Transverse colon (tissue), 4 donors: ENCODE measurements at regions not wholly inside any gene's neighbourhood (a gene's known extent, or its start where the extent isn't known, plus 50 kb on each side); places are given as distances from the start of the nearest gene placed in this dataset.

ENCODE experiments used
- DNase-seq: peaks from one replicate; pipeline ENCODE4 v3.0.0-alpha.2; 2019
- H3K27ac ChIP-seq, 4 donors: fragments of 200-600 bp; sonication (generic); 2 replicates each; pipeline ENCODE4 v1.5.1; 2016 to 2018; ENCODE audit warnings: inconsistent platforms in 4 of 4
- H3K27me3 ChIP-seq: fragments of 200-600 bp; sonication (generic); 2 replicates; pipeline ENCODE4 v1.5.1; 2017; ENCODE audit warnings: inconsistent platforms
- H3K36me3 ChIP-seq, 4 donors: fragments of 200-600 bp; sonication (generic); 2 replicates each; pipeline ENCODE4 v1.5.1; 2017 to 2019; ENCODE audit warnings: inconsistent platforms in 4 of 4
- H3K4me1 ChIP-seq, 4 donors: fragments of 200-600 bp; sonication (generic); 2 replicates each; pipeline ENCODE4 v1.5.1; 2017 to 2020; ENCODE audit warnings: inconsistent platforms in 4 of 4
- H3K4me3 ChIP-seq, 4 donors: fragments of 200-600 bp; sonication (generic); 1 replicate in 1 of 4; 2 replicates in 3 of 4; pipeline versions ENCODE4 v1.5.1 to v1.6.1; 2017 to 2019; ENCODE audit warnings: inconsistent platforms in 4 of 4
- H3K9me3 ChIP-seq, 2 donors: fragments of 200-600 bp; sonication (generic); 2 replicates each; pipeline ENCODE4 v1.5.1; 2017 to 2019; ENCODE audit warnings: inconsistent platforms in 2 of 2
- CTCF ChIP-seq, 5 experiments: fragments of 200-600 bp in 3 of 5; fragments of 450-650 bp in 2 of 5; sonication (generic) in 3 of 5; IDR thresholded peaks; 1 replicate in 2 of 5; 2 replicates in 3 of 5; pipeline ENCODE4 v1.5.1; 2016 to 2017; ENCODE audit warnings: antibody characterized with exemption in 5 of 5, inconsistent platforms in 3 of 5, mild to moderate bottlenecking in 2 of 5, moderate library complexity in 1 of 5
- EP300 ChIP-seq: sonication (generic); formaldehyde crosslinking; IDR thresholded peaks from one replicate; pipeline ENCODE4 v1.6.1; 2017; ENCODE audit warnings: antibody characterized with exemption, low read depth
- POLR2A ChIP-seq: fragments of 450-650 bp; IDR thresholded peaks from one replicate; pipeline ENCODE4 v1.6.1; 2016; ENCODE audit warnings: antibody characterized with exemption, mild to moderate bottlenecking, moderate library complexity
- POLR2AphosphoS5 ChIP-seq, 3 donors: sonication (generic); formaldehyde crosslinking; IDR thresholded peaks; one replicate each; pipeline ENCODE4 v1.6.1; 2016; ENCODE audit warnings: antibody characterized with exemption in 3 of 3
- WGBS, 2 donors: methylation state at CpG; one replicate each; pipeline ENCODE4 v1.1.5; 2018; ENCODE audit warnings: low coverage in 1 of 2; 5-methylcytosine and 5-hydroxymethylcytosine counted together
- in situ Hi-C, 4 donors: fragments of 200-750 bp; cut with MboI; loops; one replicate each; pipeline versions ENCODE4 v1.15.0 to v1.15.1; 2017; ENCODE audit warnings: low sequenced_read_pairs in 3 of 4, low pct_ligation_motif_present in 1 of 4, low pct_unique_long_range_greater_than_20kb in 1 of 4
- intact Hi-C: fragments of 100-400 bp; cut with DNase I; formaldehyde crosslinking; loops from one replicate; pipeline ENCODE4 v1.15.1; 2023; ENCODE audit warnings: low total_unique reads

- no peaks in the 10 kb centered on the region for H3K27me3 ChIP-seq
- H3K9me3 ChIP-seq = no peaks in the 10 kb centered on the region
- H3K4me1 ChIP-seq = no peaks in the 10 kb centered on the region
- no peak overlapping the region for H3K4me3 ChIP-seq
- in situ Hi-C loops (no loop called here), intact Hi-C loops (no loop called here)
- TF ChIP-seq CTCF (IDR thresholded peaks at IDR 0.05) (no peak), POLR2AphosphoS5 (IDR thresholded peaks at IDR 0.05) (no peak), POLR2A (no peak), EP300 (no peak)
- H3K27ac ChIP-seq = no peak overlapping the region
- 58 to 59% methylated on average over 4 of the region's 4 CpGs for WGBS, 2 donors
- no peak for DNase-seq
- H3K36me3 ChIP-seq = no peaks in the 10 kb centered on the region
Observed at GRCh38 chr2:21418456-21418855, 294.7 kb downstream of the TDRD15 start.

GRCh38 chr2:21420553-21421335, 297.0 kb downstream of the TDRD15 start:
- DNase-seq = no peak
- H3K27ac ChIP-seq = no peak overlapping the region
- no peaks in the 10 kb centered on the region for H3K9me3 ChIP-seq
- TF ChIP-seq POLR2A = no peak
- no peak for TF ChIP-seq POLR2AphosphoS5 (IDR thresholded peaks at IDR 0.05)
- TF ChIP-seq EP300 = no peak
- TF ChIP-seq CTCF (IDR thresholded peaks at IDR 0.05) = no peak
- H3K4me3 ChIP-seq = no peak overlapping the region
- H3K27me3 ChIP-seq = no peaks in the 10 kb centered on the region
- H3K36me3 ChIP-seq = no peaks in the 10 kb centered on the region
- intact Hi-C loops = no loop called here
- in situ Hi-C loops = no loop called here
- no peaks in the 10 kb centered on the region for H3K4me1 ChIP-seq
- WGBS, 2 donors = 79 to 92% methylated on average over 9 to 10 of the region's 10 CpGs

GRCh38 chr2:21422050-21422449, 298.3 kb downstream of the TDRD15 start:
- Histone ChIP-seq H3K36me3 (no peaks in the 10 kb centered on the region), H3K4me1 (no peaks in the 10 kb centered on the region), H3K4me3 (no peak overlapping the region), H3K27me3 (no peaks in the 10 kb centered on the region), H3K27ac (no peak overlapping the region), H3K9me3 (no peaks in the 10 kb centered on the region)
- TF ChIP-seq POLR2AphosphoS5 (IDR thresholded peaks at IDR 0.05) = no peak
- TF ChIP-seq EP300 = no peak
- no peak for TF ChIP-seq POLR2A
- peak in 1 of 5 experiments; percentile 26 for TF ChIP-seq CTCF (IDR thresholded peaks at IDR 0.05)
- in situ Hi-C loops = no loop called here
- 0 to 46% methylated on average over 1 to 2 of the region's 2 CpGs for WGBS, 2 donors
- DNase-seq = peak; percentile 16
- intact Hi-C loops = no loop called here

- intact Hi-C loops = no loop called here
- WGBS, 2 donors = 51 to 64% methylated on average over 2 to 7 of the region's 7 CpGs
Observed at GRCh38 chr2:21422724-21423522, 299.2 kb downstream of the TDRD15 start.

More at GRCh38 chr2:21422724-21423522, 299.2 kb downstream of the TDRD15 start:
- H3K36me3 ChIP-seq = no peaks in the 10 kb centered on the region
- peak overlapping the region in 2 of 4 donors; percentile 9 to 30 for H3K27ac ChIP-seq
- in situ Hi-C loops = no loop called here
- no peaks in the 10 kb centered on the region for H3K27me3 ChIP-seq
- TF ChIP-seq EP300 (no peak), CTCF (IDR thresholded peaks at IDR 0.05) (no peak), POLR2AphosphoS5 (IDR thresholded peaks at IDR 0.05) (no peak), POLR2A (no peak)
- no peak overlapping the region for H3K4me3 ChIP-seq
- no peaks in the 10 kb centered on the region for H3K9me3 ChIP-seq
- H3K4me1 ChIP-seq = no peaks in the 10 kb centered on the region
- no peak for DNase-seq
